OCI-LY1 (cell line): ENCODE measurements at regions not wholly inside any gene's neighbourhood (a gene's known extent, or its start where the extent isn't known, plus 50 kb on each side); places are given as distances from the start of the nearest gene placed in this dataset.

ENCODE experiments used
- H2AFZ ChIP-seq: fragments of 200-600 bp; sonication (generic), shearing (Covaris generic); 2 replicates; pipeline ENCODE4 v1.6.0; 2014; ENCODE audit warnings: antibody characterized with exemption, mild to moderate bottlenecking, low read length
- H3F3A ChIP-seq: fragments of 200-600 bp; sonication (generic), shearing (Covaris generic); 2 replicates; pipeline ENCODE4 v1.6.0; 2014; ENCODE audit warnings: mild to moderate bottlenecking, antibody characterized with exemption, low read length, moderate library complexity; ENCODE audit not compliant: insufficient read depth
- H3K27ac ChIP-seq: fragments of 200-600 bp; sonication (generic); 2 replicates; pipeline ENCODE4 v1.5.1; 2014; ENCODE audit warnings: low read length, mixed run types, mild to moderate bottlenecking, low read depth; ENCODE audit not compliant: poor library complexity, severe bottlenecking
- H3K27me3 ChIP-seq: fragments of 200-600 bp; sonication (generic); 2 replicates; pipeline ENCODE4 v1.6.0; 2014; ENCODE audit warnings: antibody characterized with exemption, mild to moderate bottlenecking, low read length, moderate library complexity; ENCODE audit not compliant: insufficient read depth
- H3K36me3 ChIP-seq: fragments of 200-600 bp; sonication (generic); 2 replicates; pipeline ENCODE4 v1.6.1; 2014; ENCODE audit warnings: mild to moderate bottlenecking, antibody characterized with exemption, low read length, moderate library complexity, mixed read lengths; ENCODE audit not compliant: insufficient read depth
- H3K4me1 ChIP-seq: fragments of 200-600 bp; sonication (generic); 2 replicates; pipeline ENCODE4 v1.5.1; 2014; ENCODE audit warnings: mild to moderate bottlenecking, low read length, moderate library complexity; ENCODE audit not compliant: insufficient read depth, severe bottlenecking
- H3K4me2 ChIP-seq: fragments of 200-600 bp; sonication (generic), shearing (Covaris generic); 2 replicates; pipeline ENCODE4 v1.6.1; 2014; ENCODE audit warnings: low read length
- H3K4me3 ChIP-seq: fragments of 200-600 bp; sonication (generic); 2 replicates; pipeline ENCODE4 v1.5.1; 2014; ENCODE audit warnings: low read length, low read depth, mild to moderate bottlenecking, mixed read lengths; ENCODE audit not compliant: poor library complexity, severe bottlenecking
- H3K79me2 ChIP-seq: fragments of 200-600 bp; shearing (Covaris generic); 2 replicates; pipeline ENCODE4 v1.6.1; 2016; ENCODE audit warnings: mixed run types, low read length, mixed read lengths; ENCODE audit not compliant: insufficient read depth
- H3K9ac ChIP-seq: fragments of 200-600 bp; sonication (generic), shearing (Covaris generic); 2 replicates; pipeline ENCODE4 v1.6.1; 2014; ENCODE audit warnings: mild to moderate bottlenecking, low read length, mixed read lengths
- H3K9me2 ChIP-seq: fragments of 200-600 bp; sonication (generic), shearing (Covaris generic); 2 replicates; pipeline ENCODE4 v1.6.1; 2014; ENCODE audit warnings: low read depth, mild to moderate bottlenecking, low read length, mixed read lengths
- H3K9me3 ChIP-seq: fragments of 200-600 bp; shearing (Covaris generic); 2 replicates; pipeline ENCODE4 v1.6.1; 2014; ENCODE audit warnings: low read length, mixed read lengths
- H4K20me1 ChIP-seq: fragments of 200-600 bp; sonication (generic), shearing (Covaris generic); 2 replicates; pipeline ENCODE4 v1.6.0; 2016; ENCODE audit warnings: mild to moderate bottlenecking, low read length; ENCODE audit not compliant: insufficient read depth
- CTCF ChIP-seq: fragments of 200-600 bp; sonication (generic), shearing (Covaris generic); IDR thresholded peaks from 2 replicates; pipeline ENCODE4 v1.5.1; 2017; ENCODE audit warnings: mild to moderate bottlenecking, antibody characterized with exemption, low read length, moderate library complexity, mixed read lengths
- EZH2 ChIP-seq: fragments of 200-600 bp; sonication (generic), shearing (Covaris generic); IDR thresholded peaks from 2 replicates; pipeline ENCODE4 v1.8.0; 2017; ENCODE audit warnings: borderline replicate concordance, mixed run types, mild to moderate bottlenecking, antibody characterized with exemption, low read length, moderate library complexity, mixed read lengths

GRCh38 chr5:87949676-87950631, 318.7 kb downstream of the TMEM161B start:
- no peaks in the 10 kb centered on the region for H3K4me1 ChIP-seq
- no peak overlapping the region for H3K4me2 ChIP-seq
- H3K4me3 ChIP-seq = no peak overlapping the region
- no peaks in the 10 kb centered on the region for H3F3A ChIP-seq
- no peaks in the 10 kb centered on the region for H3K9me3 ChIP-seq
- H3K79me2 ChIP-seq = no peaks in the 10 kb centered on the region
- no peak overlapping the region for H2AFZ ChIP-seq
- H3K9me2 ChIP-seq = no peaks in the 10 kb centered on the region
- H3K27ac ChIP-seq = no peak overlapping the region
- TF ChIP-seq CTCF (no peak), EZH2 (no peak)
- no peaks in the 10 kb centered on the region for H3K36me3 ChIP-seq
- no peaks in the 10 kb centered on the region for H4K20me1 ChIP-seq
- no peak overlapping the region for H3K9ac ChIP-seq
- no peaks in the 10 kb centered on the region for H3K27me3 ChIP-seq

GRCh38 chr5:87948486-87948885, 320.2 kb downstream of the TMEM161B start:
- Histone ChIP-seq H3K27me3 (no peaks in the 10 kb centered on the region), H4K20me1 (no peaks in the 10 kb centered on the region), H2AFZ (no peak overlapping the region), H3K4me3 (no peak overlapping the region), H3K9ac (no peak overlapping the region), H3K9me2 (no peaks in the 10 kb centered on the region), H3K4me2 (no peak overlapping the region), H3K79me2 (no peaks in the 10 kb centered on the region), H3K36me3 (no peaks in the 10 kb centered on the region), H3K4me1 (no peaks in the 10 kb centered on the region), H3K9me3 (no peaks in the 10 kb centered on the region), H3K27ac (no peak overlapping the region), H3F3A (no peaks in the 10 kb centered on the region)
- no peak for TF ChIP-seq CTCF
- TF ChIP-seq EZH2 = no peak

- Histone ChIP-seq H4K20me1 (no peaks in the 10 kb centered on the region), H3F3A (no peaks in the 10 kb centered on the region), H3K27ac (no peak overlapping the region), H3K36me3 (no peaks in the 10 kb centered on the region), H3K9ac (no peak overlapping the region), H3K4me3 (no peak overlapping the region), H3K4me2 (no peak overlapping the region), H2AFZ (no peak overlapping the region), H3K27me3 (no peaks in the 10 kb centered on the region), H3K9me3 (no peaks in the 10 kb centered on the region), H3K9me2 (no peaks in the 10 kb centered on the region), H3K79me2 (no peaks in the 10 kb centered on the region), H3K4me1 (no peaks in the 10 kb centered on the region)
- TF ChIP-seq CTCF (no peak), EZH2 (no peak)
These were observed 322.4 kb downstream of the TMEM161B start for GRCh38 chr5:87946271-87946670.
